ENCODE measurements at regions not wholly inside any gene's neighbourhood (a gene's known extent, or its start where the extent isn't known, plus 50 kb on each side); places are given as distances from the start of the nearest gene placed in this dataset.
"Not testable (repeated sequence)": the region's sequence is repeated elsewhere in the genome, so short reads cannot be mapped to it uniquely, and the experiment has no call there.

DNA sequence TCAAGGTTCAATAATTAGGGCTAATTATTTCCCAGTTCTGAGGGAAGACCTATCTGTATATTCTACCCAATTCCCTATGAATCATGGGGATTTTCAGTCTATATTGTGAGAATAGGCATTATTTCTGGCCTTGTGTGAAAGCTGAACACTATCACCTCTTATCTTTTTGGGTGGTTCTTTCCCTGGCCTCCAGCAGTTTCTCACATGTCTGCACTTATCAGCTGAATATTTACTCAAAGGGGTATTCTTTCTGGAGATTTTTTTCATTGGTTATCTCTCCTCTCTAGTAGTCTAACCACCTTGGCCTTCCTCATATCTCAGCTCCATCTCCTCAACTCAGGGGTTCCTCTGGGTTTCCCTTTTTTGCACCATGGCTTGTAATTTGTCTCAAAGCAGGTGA lies 64.9 kb upstream of the LIFR start:
- no peaks in the 10 kb centered on the region for H3K36me3 Mint-ChIP-seq (ENCODE audit: low read depth)
- ChIA-PET CTCF (no interaction called here), POLR2A (no interaction called here)
- DNase-seq (no peak), ATAC-seq (ENCODE audit: poor library complexity) (no peak)
- H3K4me3 Mint-ChIP-seq, result no peak overlapping the region
- Histone ChIP-seq H3K4me3 (ENCODE audit: low read length) (no peak overlapping the region), H3K36me3 (ENCODE audit: insufficient read depth, low read length) (no peaks in the 10 kb centered on the region), H3K9me3 (ENCODE audit: control insufficient read depth in 1 of 2, insufficient read depth in 1 of 2, low read length in 2 of 2) (peaks cover 4 to 14% of the 10 kb centered on the region in 2 experiments), H3K27ac (ENCODE audit: low read depth in 1 of 2, low read length in 2 of 2) (no peak overlapping the region), H3K27me3 (ENCODE audit: control insufficient read depth in 1 of 2, insufficient read depth in 2 of 2, low read length in 2 of 2) (no peaks in the 10 kb centered on the region), H3K4me1 (ENCODE audit: insufficient read depth, low read length) (no peaks in the 10 kb centered on the region)
- H3K27me3 Mint-ChIP-seq, result no peaks in the 10 kb centered on the region
- no peak overlapping the region for H3K27ac Mint-ChIP-seq
- peaks cover 10% of the 10 kb centered on the region for H3K9me3 Mint-ChIP-seq
- TF ChIP-seq, protein P1, sequence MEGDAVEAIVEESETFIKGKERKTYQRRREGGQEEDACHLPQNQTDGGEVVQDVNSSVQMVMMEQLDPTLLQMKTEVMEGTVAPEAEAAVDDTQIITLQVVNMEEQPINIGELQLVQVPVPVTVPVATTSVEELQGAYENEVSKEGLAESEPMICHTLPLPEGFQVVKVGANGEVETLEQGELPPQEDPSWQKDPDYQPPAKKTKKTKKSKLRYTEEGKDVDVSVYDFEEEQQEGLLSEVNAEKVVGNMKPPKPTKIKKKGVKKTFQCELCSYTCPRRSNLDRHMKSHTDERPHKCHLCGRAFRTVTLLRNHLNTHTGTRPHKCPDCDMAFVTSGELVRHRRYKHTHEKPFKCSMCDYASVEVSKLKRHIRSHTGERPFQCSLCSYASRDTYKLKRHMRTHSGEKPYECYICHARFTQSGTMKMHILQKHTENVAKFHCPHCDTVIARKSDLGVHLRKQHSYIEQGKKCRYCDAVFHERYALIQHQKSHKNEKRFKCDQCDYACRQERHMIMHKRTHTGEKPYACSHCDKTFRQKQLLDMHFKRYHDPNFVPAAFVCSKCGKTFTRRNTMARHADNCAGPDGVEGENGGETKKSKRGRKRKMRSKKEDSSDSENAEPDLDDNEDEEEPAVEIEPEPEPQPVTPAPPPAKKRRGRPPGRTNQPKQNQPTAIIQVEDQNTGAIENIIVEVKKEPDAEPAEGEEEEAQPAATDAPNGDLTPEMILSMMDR (IDR thresholded peaks at IDR 0.05), result no peak
- intact Hi-C loops (cut with DNase I, micrococcal nuclease), result no loop called here
- H3K4me1 Mint-ChIP-seq (ENCODE audit: low read depth), result no peaks in the 10 kb centered on the region

DNA sequence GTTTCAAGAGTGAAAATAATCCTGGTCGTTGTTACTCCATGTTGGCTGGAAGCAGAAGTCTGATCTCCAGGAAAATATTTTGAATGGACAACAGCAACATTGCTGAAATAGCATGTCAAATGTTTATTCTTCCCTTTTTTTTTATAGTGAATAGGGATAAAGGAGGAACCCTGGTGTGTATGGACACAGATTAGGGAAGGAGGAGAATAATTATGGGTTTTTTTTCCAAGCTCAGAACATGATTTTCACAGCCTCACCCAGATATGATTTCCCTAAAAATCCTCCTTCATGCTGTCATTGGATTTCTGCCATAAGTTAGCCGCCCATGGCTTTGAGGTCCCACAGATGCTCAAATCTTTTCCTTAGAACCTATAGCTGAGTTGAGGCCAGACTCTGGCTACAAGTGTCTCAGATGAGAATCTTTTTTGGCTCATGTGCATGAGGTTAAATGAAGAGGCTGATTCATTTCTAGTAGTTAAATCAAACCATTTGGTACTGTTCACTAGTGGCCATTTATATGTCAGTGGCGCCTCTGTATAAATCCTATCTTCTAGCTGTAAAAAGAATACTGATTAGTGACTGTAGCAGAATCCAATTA lies 65.5 kb upstream of the LIFR start:
- TF ChIP-seq, protein P1 (IDR thresholded peaks at IDR 0.05), result no peak
- intact Hi-C loops (cut with DNase I, micrococcal nuclease), result no loop called here
- no peak overlapping the region for H3K4me3 Mint-ChIP-seq
- no peaks in the 10 kb centered on the region for H3K4me1 Mint-ChIP-seq (ENCODE audit: low read depth)
- H3K36me3 Mint-ChIP-seq (ENCODE audit: low read depth), result no peaks in the 10 kb centered on the region
- Histone ChIP-seq H3K36me3 (ENCODE audit: insufficient read depth, low read length) (no peaks in the 10 kb centered on the region), H3K27me3 (ENCODE audit: control insufficient read depth in 1 of 2, insufficient read depth in 2 of 2, low read length in 2 of 2) (no peaks in the 10 kb centered on the region), H3K9me3 (ENCODE audit: control insufficient read depth in 1 of 2, insufficient read depth in 1 of 2, low read length in 2 of 2) (peaks cover 4 to 14% of the 10 kb centered on the region in 2 experiments), H3K27ac (ENCODE audit: low read depth in 1 of 2, low read length in 2 of 2) (no peak overlapping the region), H3K4me3 (ENCODE audit: low read length) (no peak overlapping the region), H3K4me1 (ENCODE audit: insufficient read depth, low read length) (no peaks in the 10 kb centered on the region)
- peaks cover 10% of the 10 kb centered on the region for H3K9me3 Mint-ChIP-seq
- ATAC-seq (ENCODE audit: poor library complexity) (no peak), DNase-seq (no peak)
- no peak overlapping the region for H3K27ac Mint-ChIP-seq
- H3K27me3 Mint-ChIP-seq, result no peaks in the 10 kb centered on the region
- ChIA-PET POLR2A (no interaction called here), CTCF (no interaction called here)

DNA sequence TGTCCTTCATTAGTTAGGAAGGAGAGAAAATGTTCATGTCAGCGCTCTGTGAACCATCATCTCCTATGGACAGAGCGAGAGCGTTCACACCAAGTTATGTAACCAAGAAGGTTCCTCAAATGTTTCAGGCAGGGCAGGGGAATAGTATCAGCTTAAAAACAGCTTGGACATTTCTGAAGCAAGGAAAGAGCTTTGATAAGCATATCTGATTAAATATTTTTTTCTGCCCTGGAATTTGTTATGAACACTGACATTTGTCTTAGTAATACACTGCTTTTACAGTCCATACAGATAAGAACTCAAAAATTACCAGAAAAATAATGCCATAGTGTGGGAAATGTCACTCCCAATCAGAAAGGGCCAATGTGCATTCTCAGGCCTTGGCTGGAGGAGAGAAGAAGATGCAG lies 66.3 kb upstream of the LIFR start:
- no peaks in the 10 kb centered on the region for H3K27me3 Mint-ChIP-seq
- TF ChIP-seq, protein P1 (IDR thresholded peaks at IDR 0.05), result no peak
- POLR2A ChIA-PET, result no interaction called here
- ATAC-seq (ENCODE audit: poor library complexity) (no peak), DNase-seq (no peak)
- H3K27ac ChIP-seq (ENCODE audit: low read depth in 1 of 2, low read length in 2 of 2), result no peak overlapping the region
- intact Hi-C loops (cut with DNase I, micrococcal nuclease), result no loop called here
- no peaks in the 10 kb centered on the region for H3K4me1 Mint-ChIP-seq (ENCODE audit: low read depth)
- H3K4me3 Mint-ChIP-seq, result no peak overlapping the region
- H3K9me3 ChIP-seq (ENCODE audit: control insufficient read depth in 1 of 2, insufficient read depth in 1 of 2, low read length in 2 of 2), result peaks cover 4 to 14% of the 10 kb centered on the region in 2 experiments
- H3K36me3 ChIP-seq (ENCODE audit: insufficient read depth, low read length), result no peaks in the 10 kb centered on the region
- H3K4me3 ChIP-seq (ENCODE audit: low read length), result no peak overlapping the region
- H3K36me3 Mint-ChIP-seq (ENCODE audit: low read depth), result no peaks in the 10 kb centered on the region
- peaks cover 10% of the 10 kb centered on the region for H3K9me3 Mint-ChIP-seq
- no peaks in the 10 kb centered on the region for H3K4me1 ChIP-seq (ENCODE audit: insufficient read depth, low read length)
- CTCF ChIA-PET, result no interaction called here
- no peak overlapping the region for H3K27ac Mint-ChIP-seq
- no peaks in the 10 kb centered on the region for H3K27me3 ChIP-seq (ENCODE audit: control insufficient read depth in 1 of 2, insufficient read depth in 2 of 2, low read length in 2 of 2)

DNA sequence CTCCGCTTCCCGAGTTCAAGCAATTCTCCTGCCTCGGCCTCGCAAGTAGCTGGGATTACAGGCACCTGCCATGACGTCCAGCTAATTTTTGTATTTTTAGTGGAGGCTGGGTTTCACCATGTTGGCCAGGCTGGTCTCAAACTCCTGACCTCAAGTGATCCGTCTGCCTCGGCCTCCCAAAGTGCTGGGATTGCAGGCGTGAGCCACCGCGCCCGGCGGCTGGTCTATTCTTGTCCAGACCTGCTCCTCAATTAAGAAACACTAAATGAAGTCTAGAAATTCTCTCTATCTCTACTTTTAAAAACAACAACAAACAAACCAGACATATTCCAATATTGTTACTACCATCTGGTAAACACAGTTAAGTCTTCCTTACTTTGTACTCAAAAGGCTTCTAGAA lies 68.1 kb upstream of the LIFR start:
- H3K27me3 ChIP-seq (ENCODE audit: control insufficient read depth in 1 of 2, insufficient read depth in 2 of 2, low read length in 2 of 2); CTCF ChIA-PET; H3K36me3 Mint-ChIP-seq (ENCODE audit: low read depth); H3K4me1 ChIP-seq (ENCODE audit: insufficient read depth, low read length); ATAC-seq (ENCODE audit: poor library complexity); DNase-seq; POLR2A ChIA-PET; H3K9me3 ChIP-seq (ENCODE audit: control insufficient read depth in 1 of 2, insufficient read depth in 1 of 2, low read length in 2 of 2); H3K4me1 Mint-ChIP-seq (ENCODE audit: low read depth); H3K4me3 ChIP-seq (ENCODE audit: low read length); H3K4me3 Mint-ChIP-seq; intact Hi-C loops (cut with DNase I, micrococcal nuclease); H3K27ac Mint-ChIP-seq; H3K27ac ChIP-seq (ENCODE audit: low read depth in 1 of 2, low read length in 2 of 2); H3K36me3 ChIP-seq (ENCODE audit: insufficient read depth, low read length); H3K9me3 Mint-ChIP-seq; H3K27me3 Mint-ChIP-seq: not testable (repeated sequence)

DNA sequence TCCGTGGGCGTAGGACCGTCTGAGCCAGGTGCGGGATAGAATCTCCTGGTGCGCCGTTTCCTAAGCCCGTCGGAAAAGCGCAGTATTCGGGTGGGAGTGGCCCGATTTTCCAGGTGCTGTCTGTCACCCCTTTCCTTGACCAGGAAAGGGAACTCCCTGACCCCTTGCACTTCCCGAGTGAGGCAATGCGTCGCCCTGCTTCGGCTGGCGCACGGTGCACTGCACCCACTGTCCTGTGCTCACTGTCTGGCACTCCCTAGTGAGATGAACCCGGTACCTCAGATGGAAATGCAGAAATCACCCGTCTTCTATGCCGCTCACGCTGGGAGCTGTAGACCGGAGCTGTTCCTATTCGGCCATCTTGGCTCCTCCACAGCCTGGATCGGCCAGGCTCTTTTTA lies 74.9 kb upstream of the LIFR start:
- H3K9me3 Mint-ChIP-seq; H3K27ac ChIP-seq (ENCODE audit: low read depth in 1 of 2, low read length in 2 of 2); DNase-seq; intact Hi-C loops (cut with DNase I, micrococcal nuclease); H3K4me3 ChIP-seq (ENCODE audit: low read length); CTCF ChIA-PET; H3K4me3 Mint-ChIP-seq; H3K36me3 ChIP-seq (ENCODE audit: insufficient read depth, low read length); ATAC-seq (ENCODE audit: poor library complexity); H3K27me3 ChIP-seq (ENCODE audit: control insufficient read depth in 1 of 2, insufficient read depth in 2 of 2, low read length in 2 of 2); H3K4me1 ChIP-seq (ENCODE audit: insufficient read depth, low read length); H3K4me1 Mint-ChIP-seq (ENCODE audit: low read depth); H3K27ac Mint-ChIP-seq; H3K36me3 Mint-ChIP-seq (ENCODE audit: low read depth); POLR2A ChIA-PET: not testable (repeated sequence)
- peaks cover 22% of the 10 kb centered on the region for H3K27me3 Mint-ChIP-seq
- H3K9me3 ChIP-seq (ENCODE audit: control insufficient read depth in 1 of 2, insufficient read depth in 1 of 2, low read length in 2 of 2), result peaks cover 10 to 11% of the 10 kb centered on the region in 2 experiments

Measured in CD4-positive, alpha-beta T cell (primary cell).